Nephron progenitor cell (in vitro differentiated cells): ENCODE measurements at regions not wholly inside any gene's neighbourhood (a gene's known extent, or its start where the extent isn't known, plus 50 kb on each side); places are given as distances from the start of the nearest gene placed in this dataset.

Source experiments
- DNase-seq: peaks from one replicate; pipeline ENCODE4 v3.0.0; 2021
- H3K27ac Mint-ChIP-seq: 2 replicates; pipeline ENCODE4 v1.8.0; 2021; ENCODE audit warnings: mild to moderate bottlenecking, moderate library complexity, mixed read lengths
- H3K27me3 Mint-ChIP-seq: 2 replicates; pipeline ENCODE4 v1.8.0; 2021; ENCODE audit warnings: mild to moderate bottlenecking, low read depth, mixed read lengths; ENCODE audit not compliant: poor library complexity
- H3K36me3 Mint-ChIP-seq: 2 replicates; pipeline ENCODE4 v1.8.0; 2021; ENCODE audit warnings: low read depth, mixed read lengths
- H3K4me1 Mint-ChIP-seq: 2 replicates; pipeline ENCODE4 v1.8.0; 2021; ENCODE audit warnings: mixed read lengths
- H3K4me3 Mint-ChIP-seq: 2 replicates; pipeline ENCODE4 v1.8.0; 2021; ENCODE audit warnings: mild to moderate bottlenecking, moderate library complexity, mixed read lengths
- H3K9me3 Mint-ChIP-seq: 2 replicates; pipeline ENCODE4 v1.8.0; 2021; ENCODE audit warnings: mild to moderate bottlenecking, moderate library complexity, mixed read lengths
- TF ChIP-seq, protein P1 (sequence below): fragments of 200-600 bp; sonication (generic); IDR thresholded peaks from 2 replicates; pipeline ENCODE4 v1.5.0; 2021; ENCODE audit warnings: antibody characterized with exemption

DNA sequence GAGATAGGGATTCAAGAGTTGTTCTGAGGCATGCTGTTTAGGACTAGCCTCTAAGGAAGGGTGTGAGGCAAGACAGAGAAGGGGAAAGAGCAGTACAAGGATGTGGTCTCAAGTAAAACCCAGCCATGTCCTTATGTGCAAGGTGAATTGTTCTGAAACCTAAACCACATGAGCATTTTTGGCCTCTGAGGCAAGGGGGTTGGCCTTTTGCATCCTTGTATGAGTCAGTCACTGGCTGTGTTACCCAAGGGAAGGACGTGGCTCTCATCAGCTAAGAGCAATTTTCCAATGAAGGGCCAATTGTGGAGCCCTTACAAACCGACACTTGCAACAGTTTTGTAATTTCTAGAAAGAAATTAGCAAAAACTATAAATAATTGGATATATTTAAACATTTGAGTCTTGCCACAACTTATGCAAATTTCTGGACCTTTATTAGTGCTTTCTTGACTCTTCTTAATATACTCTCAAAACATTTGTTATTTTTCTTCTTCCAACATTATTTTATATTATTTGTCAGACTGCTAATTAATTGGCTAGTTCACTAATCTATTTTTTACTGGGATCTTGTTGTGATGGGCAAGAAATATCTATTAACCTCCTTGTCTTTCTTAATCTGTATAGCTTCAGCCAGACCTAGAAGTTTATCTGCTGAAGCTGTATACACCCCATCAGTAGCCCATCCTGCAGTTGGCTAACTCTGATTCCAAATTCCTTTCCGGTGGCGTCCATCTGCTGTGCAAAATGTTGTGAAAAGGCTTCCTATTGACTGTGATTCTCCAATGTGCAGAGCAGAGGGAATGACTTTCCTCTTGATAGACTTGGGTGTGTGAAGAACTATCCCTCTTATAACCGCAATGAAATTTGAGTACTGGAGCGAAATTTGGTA is 97.7 kb upstream of the P2RY1 start:
- no peaks in the 10 kb centered on the region for H3K4me1 Mint-ChIP-seq
- H3K36me3 Mint-ChIP-seq = no peaks in the 10 kb centered on the region
- TF ChIP-seq, protein P1, sequence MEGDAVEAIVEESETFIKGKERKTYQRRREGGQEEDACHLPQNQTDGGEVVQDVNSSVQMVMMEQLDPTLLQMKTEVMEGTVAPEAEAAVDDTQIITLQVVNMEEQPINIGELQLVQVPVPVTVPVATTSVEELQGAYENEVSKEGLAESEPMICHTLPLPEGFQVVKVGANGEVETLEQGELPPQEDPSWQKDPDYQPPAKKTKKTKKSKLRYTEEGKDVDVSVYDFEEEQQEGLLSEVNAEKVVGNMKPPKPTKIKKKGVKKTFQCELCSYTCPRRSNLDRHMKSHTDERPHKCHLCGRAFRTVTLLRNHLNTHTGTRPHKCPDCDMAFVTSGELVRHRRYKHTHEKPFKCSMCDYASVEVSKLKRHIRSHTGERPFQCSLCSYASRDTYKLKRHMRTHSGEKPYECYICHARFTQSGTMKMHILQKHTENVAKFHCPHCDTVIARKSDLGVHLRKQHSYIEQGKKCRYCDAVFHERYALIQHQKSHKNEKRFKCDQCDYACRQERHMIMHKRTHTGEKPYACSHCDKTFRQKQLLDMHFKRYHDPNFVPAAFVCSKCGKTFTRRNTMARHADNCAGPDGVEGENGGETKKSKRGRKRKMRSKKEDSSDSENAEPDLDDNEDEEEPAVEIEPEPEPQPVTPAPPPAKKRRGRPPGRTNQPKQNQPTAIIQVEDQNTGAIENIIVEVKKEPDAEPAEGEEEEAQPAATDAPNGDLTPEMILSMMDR = no peak
- H3K27ac Mint-ChIP-seq = no peak overlapping the region
- H3K9me3 Mint-ChIP-seq = no peaks in the 10 kb centered on the region
- no peak for DNase-seq
- H3K27me3 Mint-ChIP-seq = no peaks in the 10 kb centered on the region
- H3K4me3 Mint-ChIP-seq = no peak overlapping the region

DNA sequence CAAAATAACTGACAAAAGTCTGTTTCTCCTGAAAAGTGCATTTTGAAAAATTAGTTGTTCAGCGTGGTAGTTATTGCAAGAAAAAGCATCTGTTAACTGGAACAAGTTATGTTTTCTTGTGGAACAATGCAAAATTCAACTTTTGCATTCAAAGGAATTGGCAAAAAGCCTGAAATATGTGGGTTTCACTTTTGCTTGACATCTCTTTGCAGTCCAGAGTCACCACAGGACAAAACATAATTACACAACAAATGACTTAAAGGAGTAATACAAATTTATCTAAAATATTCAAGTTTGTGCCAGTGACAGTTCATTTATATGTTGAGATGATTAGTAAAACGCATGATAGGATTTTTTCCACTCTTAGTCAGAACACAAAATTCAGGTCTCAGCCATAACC is 96.3 kb upstream of the P2RY1 start:
- TF ChIP-seq, protein P1 = no peak
- no peaks in the 10 kb centered on the region for H3K9me3 Mint-ChIP-seq
- H3K4me3 Mint-ChIP-seq = no peak overlapping the region
- no peaks in the 10 kb centered on the region for H3K36me3 Mint-ChIP-seq
- no peaks in the 10 kb centered on the region for H3K4me1 Mint-ChIP-seq
- H3K27me3 Mint-ChIP-seq = no peaks in the 10 kb centered on the region
- no peak for DNase-seq
- no peak overlapping the region for H3K27ac Mint-ChIP-seq

DNA sequence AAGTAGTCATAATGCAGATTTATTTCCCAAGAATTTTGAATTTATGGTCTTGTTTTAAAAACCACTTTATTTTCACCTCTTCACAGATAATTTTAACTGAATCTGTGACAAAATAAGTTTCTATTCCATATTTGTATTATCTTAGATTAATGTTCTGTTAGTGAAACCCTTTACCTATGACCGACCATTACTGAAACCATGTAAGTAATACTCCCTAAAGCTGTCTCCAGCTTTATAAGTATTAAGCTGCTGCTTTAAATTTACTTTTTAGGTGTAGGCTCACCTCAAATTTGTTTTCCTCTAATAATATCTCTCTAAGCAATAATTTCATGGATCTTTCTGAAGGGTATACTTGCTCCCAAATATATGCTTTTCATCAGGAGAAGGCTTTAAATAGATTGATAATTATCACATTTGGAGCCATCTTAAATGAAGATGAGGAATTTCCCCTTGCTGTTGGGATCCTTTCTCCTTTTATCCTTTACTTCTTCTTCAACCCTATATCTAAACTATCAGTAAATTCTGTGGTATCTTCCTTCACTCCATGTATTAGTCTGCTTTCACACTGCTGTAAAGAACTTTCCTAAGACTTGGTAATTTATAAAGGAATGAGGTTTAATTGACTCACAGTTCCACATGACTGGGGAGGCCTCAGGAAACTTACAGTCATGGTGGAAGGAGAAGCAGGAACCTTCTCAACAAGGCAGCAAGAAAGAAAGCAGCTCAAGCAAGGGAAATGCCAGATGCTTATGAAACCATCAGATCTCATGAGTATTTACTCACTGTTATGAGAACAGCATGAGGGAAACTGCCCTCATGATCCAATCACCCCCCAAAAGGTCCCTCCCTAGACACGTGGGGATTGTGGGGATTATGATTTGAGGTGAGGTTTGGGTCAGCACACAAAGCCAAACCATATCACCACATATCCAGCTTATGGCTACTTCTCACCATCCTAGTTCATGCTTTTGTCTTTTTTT is 92.3 kb upstream of the P2RY1 start:
- TF ChIP-seq, protein P1 = no peak
- H3K27ac Mint-ChIP-seq = no peak overlapping the region
- no peaks in the 10 kb centered on the region for H3K9me3 Mint-ChIP-seq
- DNase-seq = no peak
- no peak overlapping the region for H3K4me3 Mint-ChIP-seq
- H3K27me3 Mint-ChIP-seq = no peaks in the 10 kb centered on the region
- H3K4me1 Mint-ChIP-seq = no peaks in the 10 kb centered on the region
- H3K36me3 Mint-ChIP-seq = no peaks in the 10 kb centered on the region

DNA sequence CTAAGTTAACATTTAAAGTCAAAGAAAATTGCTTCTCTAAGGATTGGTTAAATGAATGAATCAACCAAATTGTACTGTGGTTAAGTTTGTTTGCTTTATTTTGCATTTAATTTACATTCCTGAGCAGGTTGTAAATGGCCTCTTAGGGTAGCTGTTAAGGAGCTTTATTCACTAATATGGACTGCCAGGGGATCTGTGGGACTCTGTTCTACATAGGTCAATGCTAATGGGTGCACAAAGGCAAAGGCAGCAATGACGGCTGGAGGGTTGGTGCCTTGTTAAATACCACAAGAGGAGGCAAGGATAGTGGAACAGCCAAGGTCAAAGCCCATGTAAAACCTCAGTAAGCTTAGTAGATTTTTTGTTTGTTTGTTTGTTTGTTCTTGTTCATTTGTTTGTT is 89.3 kb upstream of the P2RY1 start:
- no peaks in the 10 kb centered on the region for H3K36me3 Mint-ChIP-seq
- H3K27ac Mint-ChIP-seq = no peak overlapping the region
- no peak overlapping the region for H3K4me3 Mint-ChIP-seq
- H3K27me3 Mint-ChIP-seq = no peaks in the 10 kb centered on the region
- TF ChIP-seq, protein P1 = no peak
- no peaks in the 10 kb centered on the region for H3K4me1 Mint-ChIP-seq
- peaks cover 17% of the 10 kb centered on the region for H3K9me3 Mint-ChIP-seq
- DNase-seq = no peak

DNA sequence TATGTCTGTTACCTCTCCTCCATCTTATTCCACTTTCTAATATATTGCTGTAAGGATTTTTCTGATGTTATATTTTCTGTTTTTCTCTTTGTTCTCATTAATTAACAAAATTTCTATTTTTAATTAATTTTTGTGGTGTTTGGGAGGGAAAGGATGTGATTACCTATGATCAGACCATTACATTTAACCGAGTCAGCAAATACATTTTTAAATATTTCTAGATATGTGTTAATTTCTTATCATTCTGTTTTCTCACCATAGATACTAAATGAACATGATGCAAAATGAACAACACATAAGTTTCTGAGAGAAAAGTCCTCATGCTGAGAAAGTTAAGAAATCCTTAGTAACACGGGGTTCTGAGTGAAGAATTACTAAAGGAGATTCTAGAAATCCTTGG is 80.6 kb upstream of the P2RY1 start:
- Mint-ChIP-seq H3K4me1 (no peaks in the 10 kb centered on the region), H3K9me3 (peaks cover 13% of the 10 kb centered on the region), H3K36me3 (no peaks in the 10 kb centered on the region), H3K27ac (no peak overlapping the region), H3K4me3 (no peak overlapping the region), H3K27me3 (no peaks in the 10 kb centered on the region)
- TF ChIP-seq, protein P1 = no peak
- no peak for DNase-seq
